GM13976 (cell line): ENCODE measurements at regions not wholly inside any gene's neighbourhood (a gene's known extent, or its start where the extent isn't known, plus 50 kb on each side); places are given as distances from the start of the nearest gene placed in this dataset.
"Not testable (repeated sequence)": the region's sequence is repeated elsewhere in the genome, so short reads cannot be mapped to it uniquely, and the experiment has no call there.

Experiments used
- DNase-seq: peaks from one replicate; pipeline ENCODE4 v3.0.0; 2012; ENCODE audit warnings: low spot score
- in situ Hi-C: fragments of 300-500 bp; cut with MboI; formaldehyde crosslinking; loops from one replicate; pipeline ENCODE4 v1.12.0; 2022; ENCODE audit warnings: low sequenced_read_pairs, mixed read lengths, inconsistent platforms; ENCODE audit not compliant: unreplicated experiment

GRCh38 chr2:87658357-87658756, 89.5 kb upstream of the PLGLB2 start:
- in situ Hi-C loops = not testable (repeated sequence)

GRCh38 chr2:87658976-87659375, 88.9 kb upstream of the PLGLB2 start:
- DNase-seq, in situ Hi-C loops: not testable (repeated sequence)

More at GRCh38 chr2:87658357-87658756, 89.5 kb upstream of the PLGLB2 start:
- not testable (repeated sequence) for DNase-seq

- DNase-seq, in situ Hi-C loops: not testable (repeated sequence)
These were observed 87.7 kb upstream of the PLGLB2 start for GRCh38 chr2:87660164-87660563.

- DNase-seq, in situ Hi-C loops: not testable (repeated sequence)
These were observed 85.3 kb upstream of the PLGLB2 start for GRCh38 chr2:87662316-87663290.

- in situ Hi-C loops, DNase-seq: not testable (repeated sequence)
These were observed 84.5 kb upstream of the PLGLB2 start for GRCh38 chr2:87663347-87663746.

- DNase-seq, in situ Hi-C loops: not testable (repeated sequence)
These were observed 80.9 kb upstream of the PLGLB2 start for GRCh38 chr2:87667027-87667426.

GRCh38 chr2:87668361-87668760, 79.5 kb upstream of the PLGLB2 start:
- in situ Hi-C loops, DNase-seq: not testable (repeated sequence)

- DNase-seq, in situ Hi-C loops: not testable (repeated sequence)
These were observed 78.2 kb upstream of the PLGLB2 start for GRCh38 chr2:87669633-87670231.

GRCh38 chr2:87672404-87672803, 75.5 kb upstream of the PLGLB2 start:
- DNase-seq, in situ Hi-C loops: not testable (repeated sequence)

- in situ Hi-C loops = not testable (repeated sequence)
These were observed 73.2 kb upstream of the PLGLB2 start for GRCh38 chr2:87674729-87675128.

GRCh38 chr2:87675487-87675886, 72.4 kb upstream of the PLGLB2 start:
- DNase-seq, in situ Hi-C loops: not testable (repeated sequence)

More at GRCh38 chr2:87674729-87675128, 73.2 kb upstream of the PLGLB2 start:
- not testable (repeated sequence) for DNase-seq

- in situ Hi-C loops = not testable (repeated sequence)
These were observed 70.4 kb upstream of the PLGLB2 start for GRCh38 chr2:87677421-87677923.

GRCh38 chr2:87678742-87679173, 69.1 kb upstream of the PLGLB2 start:
- in situ Hi-C loops, DNase-seq: not testable (repeated sequence)

More at GRCh38 chr2:87677421-87677923, 70.4 kb upstream of the PLGLB2 start:
- not testable (repeated sequence) for DNase-seq

GRCh38 chr2:87679950-87680349, 67.9 kb upstream of the PLGLB2 start:
- DNase-seq, in situ Hi-C loops: not testable (repeated sequence)

- DNase-seq, in situ Hi-C loops: not testable (repeated sequence)
These were observed 67.2 kb upstream of the PLGLB2 start for GRCh38 chr2:87680691-87681090.

- in situ Hi-C loops, DNase-seq: not testable (repeated sequence)
These were observed 64.4 kb upstream of the PLGLB2 start for GRCh38 chr2:87683451-87683850.

- DNase-seq, in situ Hi-C loops: not testable (repeated sequence)
These were observed 63.9 kb upstream of the PLGLB2 start for GRCh38 chr2:87683961-87684360.

GRCh38 chr2:87685558-87685957, 62.3 kb upstream of the PLGLB2 start:
- peak; percentile 1 for DNase-seq
- in situ Hi-C loops = not testable (repeated sequence)
